ENCODE measurements at regions not wholly inside any gene's neighbourhood (a gene's known extent, or its start where the extent isn't known, plus 50 kb on each side); places are given as distances from the start of the nearest gene placed in this dataset.

- TF ChIP-seq, protein P1, sequence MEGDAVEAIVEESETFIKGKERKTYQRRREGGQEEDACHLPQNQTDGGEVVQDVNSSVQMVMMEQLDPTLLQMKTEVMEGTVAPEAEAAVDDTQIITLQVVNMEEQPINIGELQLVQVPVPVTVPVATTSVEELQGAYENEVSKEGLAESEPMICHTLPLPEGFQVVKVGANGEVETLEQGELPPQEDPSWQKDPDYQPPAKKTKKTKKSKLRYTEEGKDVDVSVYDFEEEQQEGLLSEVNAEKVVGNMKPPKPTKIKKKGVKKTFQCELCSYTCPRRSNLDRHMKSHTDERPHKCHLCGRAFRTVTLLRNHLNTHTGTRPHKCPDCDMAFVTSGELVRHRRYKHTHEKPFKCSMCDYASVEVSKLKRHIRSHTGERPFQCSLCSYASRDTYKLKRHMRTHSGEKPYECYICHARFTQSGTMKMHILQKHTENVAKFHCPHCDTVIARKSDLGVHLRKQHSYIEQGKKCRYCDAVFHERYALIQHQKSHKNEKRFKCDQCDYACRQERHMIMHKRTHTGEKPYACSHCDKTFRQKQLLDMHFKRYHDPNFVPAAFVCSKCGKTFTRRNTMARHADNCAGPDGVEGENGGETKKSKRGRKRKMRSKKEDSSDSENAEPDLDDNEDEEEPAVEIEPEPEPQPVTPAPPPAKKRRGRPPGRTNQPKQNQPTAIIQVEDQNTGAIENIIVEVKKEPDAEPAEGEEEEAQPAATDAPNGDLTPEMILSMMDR (IDR thresholded peaks at IDR 0.05 in 2 of 3, conservative IDR thresholded peaks at IDR 0.05 in 1 of 3; ENCODE audit: borderline replicate concordance in 1 of 3, insufficient read depth in 1 of 3, low read depth in 2 of 3, low read length in 2 of 3): no peak
- no peak for TF ChIP-seq EZH2 (IDR thresholded peaks at IDR 0.05)
- TF ChIP-seq JUND (IDR thresholded peaks at IDR 0.05): no peak
- TF ChIP-seq SP1 (IDR thresholded peaks at IDR 0.05; ENCODE audit: low read depth): no peak
- no peak for TF ChIP-seq MAX (IDR thresholded peaks at IDR 0.05)
Measured at GRCh38 chr16:13863075-13863765, 56.7 kb upstream of the ERCC4 start.
